ENCODE measurements at regions not wholly inside any gene's neighbourhood (a gene's known extent, or its start where the extent isn't known, plus 50 kb on each side); places are given as distances from the start of the nearest gene placed in this dataset.

- no peak overlapping the region for H3K4me3 ChIP-seq (ENCODE audit: low read length)
- no peak for TF ChIP-seq ZNF274 (IDR thresholded peaks at IDR 0.05; ENCODE audit: low read depth, low read length)
These were observed 379.8 kb upstream of the RUNX1 start for GRCh38 chr21:35428937-35429336.

- H3K4me3 ChIP-seq (ENCODE audit: low read length): no peak overlapping the region
- TF ChIP-seq ZNF274 (IDR thresholded peaks at IDR 0.05; ENCODE audit: low read depth, low read length): no peak
These were observed 379.4 kb upstream of the RUNX1 start for GRCh38 chr21:35428489-35428888.

- no peak overlapping the region for H3K4me3 ChIP-seq (ENCODE audit: low read length)
- TF ChIP-seq ZNF274 (IDR thresholded peaks at IDR 0.05; ENCODE audit: low read depth, low read length): no peak
These were observed 378.9 kb upstream of the RUNX1 start for GRCh38 chr21:35428001-35428320.

GRCh38 chr21:35427320-35428000 lies 378.4 kb upstream of the RUNX1 start:
- no peak overlapping the region for H3K4me3 ChIP-seq (ENCODE audit: low read length)
- TF ChIP-seq ZNF274 (IDR thresholded peaks at IDR 0.05; ENCODE audit: low read depth, low read length): no peak

GRCh38 chr21:35426897-35427296 lies 377.8 kb upstream of the RUNX1 start:
- TF ChIP-seq ZNF274 (IDR thresholded peaks at IDR 0.05; ENCODE audit: low read depth, low read length): no peak

GRCh38 chr21:35426469-35426868 lies 377.4 kb upstream of the RUNX1 start:
- no peak for TF ChIP-seq ZNF274 (IDR thresholded peaks at IDR 0.05; ENCODE audit: low read depth, low read length)
- H3K4me3 ChIP-seq (ENCODE audit: low read length): no peak overlapping the region

More at GRCh38 chr21:35426897-35427296, 377.8 kb upstream of the RUNX1 start:
- no peak overlapping the region for H3K4me3 ChIP-seq (ENCODE audit: low read length)

- TF ChIP-seq ZNF274 (IDR thresholded peaks at IDR 0.05; ENCODE audit: low read depth, low read length): no peak
- H3K4me3 ChIP-seq (ENCODE audit: low read length): no peak overlapping the region
These were observed 375.0 kb upstream of the RUNX1 start for GRCh38 chr21:35424122-35424521.

GRCh38 chr21:35423709-35424108 lies 374.6 kb upstream of the RUNX1 start:
- H3K4me3 ChIP-seq (ENCODE audit: low read length): no peak overlapping the region
- TF ChIP-seq ZNF274 (IDR thresholded peaks at IDR 0.05; ENCODE audit: low read depth, low read length): no peak

GRCh38 chr21:35422011-35422410 lies 372.9 kb upstream of the RUNX1 start:
- no peak overlapping the region for H3K4me3 ChIP-seq (ENCODE audit: low read length)
- TF ChIP-seq ZNF274 (IDR thresholded peaks at IDR 0.05; ENCODE audit: low read depth, low read length): no peak

- no peak for TF ChIP-seq ZNF274 (IDR thresholded peaks at IDR 0.05; ENCODE audit: low read depth, low read length)
These were observed 372.1 kb upstream of the RUNX1 start for GRCh38 chr21:35421221-35421620.

GRCh38 chr21:35420656-35421055 lies 371.6 kb upstream of the RUNX1 start:
- no peak for TF ChIP-seq ZNF274 (IDR thresholded peaks at IDR 0.05; ENCODE audit: low read depth, low read length)
- no peak overlapping the region for H3K4me3 ChIP-seq (ENCODE audit: low read length)

More at GRCh38 chr21:35421221-35421620, 372.1 kb upstream of the RUNX1 start:
- no peak overlapping the region for H3K4me3 ChIP-seq (ENCODE audit: low read length)

- no peak for TF ChIP-seq ZNF274 (IDR thresholded peaks at IDR 0.05; ENCODE audit: low read depth, low read length)
- no peak overlapping the region for H3K4me3 ChIP-seq (ENCODE audit: low read length)
These were observed 368.7 kb upstream of the RUNX1 start for GRCh38 chr21:35417762-35418161.

- H3K4me3 ChIP-seq (ENCODE audit: low read length): no peak overlapping the region
- TF ChIP-seq ZNF274 (IDR thresholded peaks at IDR 0.05; ENCODE audit: low read depth, low read length): no peak
These were observed 367.9 kb upstream of the RUNX1 start for GRCh38 chr21:35416866-35417489.

GRCh38 chr21:35414507-35415139 lies 365.5 kb upstream of the RUNX1 start:
- H3K4me3 ChIP-seq (ENCODE audit: low read length): no peak overlapping the region
- TF ChIP-seq ZNF274 (IDR thresholded peaks at IDR 0.05; ENCODE audit: low read depth, low read length): no peak

- no peak overlapping the region for H3K4me3 ChIP-seq (ENCODE audit: low read length)
- no peak for TF ChIP-seq ZNF274 (IDR thresholded peaks at IDR 0.05; ENCODE audit: low read depth, low read length)
These were observed 365.0 kb upstream of the RUNX1 start for GRCh38 chr21:35414056-35414455.

All from GM08714 (cell line).